NCI-H510A treated with DMSO at 0.1 percent for 48 hours (cell line): ENCODE measurements at regions not wholly inside any gene's neighbourhood (a gene's known extent, or its start where the extent isn't known, plus 50 kb on each side); places are given as distances from the start of the nearest gene placed in this dataset.
"Not testable (repeated sequence)": the region's sequence is repeated elsewhere in the genome, so short reads cannot be mapped to it uniquely, and the experiment has no call there.

Experiments used
- DNase-seq: peaks from one replicate; lab custom pipeline; 2025; lab: John Stamatoyannopoulos, UW

- no peak for DNase-seq
Measured at GRCh38 chr10:4635883-4636282, 190.1 kb upstream of the AKR1E2 start.

- no peak for DNase-seq
Measured at GRCh38 chr10:4635388-4635787, 190.6 kb upstream of the AKR1E2 start.

- no peak for DNase-seq
Measured at GRCh38 chr10:4633776-4634175, 192.2 kb upstream of the AKR1E2 start.

- no peak for DNase-seq
Measured at GRCh38 chr10:4633186-4633585, 192.8 kb upstream of the AKR1E2 start.

GRCh38 chr10:4632757-4633156 lies 193.2 kb upstream of the AKR1E2 start:
- DNase-seq: no peak

GRCh38 chr10:4626919-4627318 lies 199.1 kb upstream of the AKR1E2 start:
- DNase-seq: no peak

GRCh38 chr10:4623757-4624420 lies 202.1 kb upstream of the AKR1E2 start:
- no peak for DNase-seq

GRCh38 chr10:4623200-4623599 lies 202.8 kb upstream of the AKR1E2 start:
- no peak for DNase-seq

GRCh38 chr10:4622384-4622783 lies 203.6 kb upstream of the AKR1E2 start:
- no peak for DNase-seq

GRCh38 chr10:4617589-4617988 lies 208.4 kb upstream of the AKR1E2 start:
- no peak for DNase-seq

- no peak for DNase-seq
Measured at GRCh38 chr10:4615042-4615441, 211.0 kb upstream of the AKR1E2 start.

- DNase-seq: no peak
Measured at GRCh38 chr10:4609251-4609650, 216.8 kb upstream of the AKR1E2 start.

- DNase-seq: no peak
Measured at GRCh38 chr10:4607681-4608080, 218.3 kb upstream of the AKR1E2 start.

- DNase-seq: no peak
Measured at GRCh38 chr10:4606856-4607636, 219.0 kb upstream of the AKR1E2 start.

- no peak for DNase-seq
Measured at GRCh38 chr10:4602764-4603491, 223.1 kb upstream of the AKR1E2 start.

GRCh38 chr10:4599471-4599870 lies 226.5 kb upstream of the AKR1E2 start:
- no peak for DNase-seq

GRCh38 chr10:4597898-4598297 lies 228.1 kb upstream of the AKR1E2 start:
- not testable (repeated sequence) for DNase-seq

GRCh38 chr10:4596951-4597350 lies 229.1 kb upstream of the AKR1E2 start:
- DNase-seq: no peak

- no peak for DNase-seq
Measured at GRCh38 chr10:4595719-4596319, 230.2 kb upstream of the AKR1E2 start.

GRCh38 chr10:4590807-4591206 lies 235.2 kb upstream of the AKR1E2 start:
- DNase-seq: no peak

- DNase-seq: no peak
Measured at GRCh38 chr10:4588824-4589223, 237.2 kb upstream of the AKR1E2 start.

GRCh38 chr10:4587466-4587865 lies 238.5 kb upstream of the AKR1E2 start:
- no peak for DNase-seq

- no peak for DNase-seq
Measured at GRCh38 chr10:4586776-4587175, 239.2 kb upstream of the AKR1E2 start.
